NCI-H460 (cell line): ENCODE measurements at regions not wholly inside any gene's neighbourhood (a gene's known extent, or its start where the extent isn't known, plus 50 kb on each side); places are given as distances from the start of the nearest gene placed in this dataset.

Experiments used
- DNase-seq: peaks from one replicate; pipeline ENCODE4 v3.0.0-alpha.2; 2016; ENCODE audit warnings: low read depth; ENCODE audit errors: extremely low read depth

DNA sequence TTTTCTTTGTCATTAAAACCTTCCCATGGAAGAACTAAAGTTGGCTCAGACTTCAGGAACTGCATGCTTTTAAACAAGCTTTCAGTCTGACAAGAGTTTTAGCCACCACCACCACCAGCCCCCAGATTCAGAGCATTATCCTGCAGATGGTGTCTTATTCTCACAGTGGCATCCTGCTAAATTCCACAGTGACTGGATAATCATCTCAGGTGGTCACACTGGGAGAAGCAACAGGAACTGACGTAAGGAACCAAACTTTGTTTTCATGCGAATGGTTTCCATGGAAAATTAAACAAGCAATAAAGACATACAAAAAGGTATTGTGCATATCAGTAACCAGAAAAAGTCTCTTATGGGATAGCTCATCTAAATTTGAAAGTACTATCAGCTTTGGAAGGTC lies 370.7 kb downstream of the FBXW7 start:
- no peak for DNase-seq

DNA sequence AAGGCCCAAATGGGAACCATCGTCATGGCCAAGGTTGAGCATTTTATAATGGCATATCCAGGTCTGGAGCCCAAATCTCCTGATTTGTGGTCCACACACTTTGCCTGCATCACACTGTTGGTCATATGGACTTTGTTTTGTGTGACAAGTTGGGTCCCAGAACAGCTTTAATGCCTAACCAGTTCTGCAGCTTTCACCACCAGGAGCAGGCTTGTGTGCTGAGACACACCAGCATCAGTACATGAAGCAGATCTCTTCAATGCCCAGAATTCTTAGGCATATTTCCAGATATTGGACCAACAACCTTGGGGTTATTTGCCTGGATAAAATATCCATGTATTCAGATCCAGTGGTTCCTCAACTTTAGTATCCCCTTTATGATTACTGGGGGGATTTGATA lies 371.3 kb downstream of the FBXW7 start:
- no peak for DNase-seq

DNA sequence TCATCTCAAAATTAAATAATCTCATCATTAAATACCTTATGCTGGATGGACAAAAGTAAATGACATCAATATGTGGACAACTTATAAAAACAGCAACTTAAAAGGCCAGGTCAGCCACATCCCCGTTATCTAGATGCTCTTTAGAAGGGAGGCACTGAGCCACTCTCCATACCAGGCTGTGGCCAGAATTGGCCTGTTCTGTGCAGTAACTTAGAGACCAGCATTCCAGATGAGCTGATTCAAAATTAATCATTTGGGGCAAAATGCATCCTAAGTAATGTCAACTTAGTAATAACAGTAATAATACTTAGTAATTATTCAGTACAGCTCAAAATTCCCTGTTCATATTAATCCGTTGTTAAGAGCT lies 373.6 kb downstream of the FBXW7 start:
- DNase-seq: no peak

DNA sequence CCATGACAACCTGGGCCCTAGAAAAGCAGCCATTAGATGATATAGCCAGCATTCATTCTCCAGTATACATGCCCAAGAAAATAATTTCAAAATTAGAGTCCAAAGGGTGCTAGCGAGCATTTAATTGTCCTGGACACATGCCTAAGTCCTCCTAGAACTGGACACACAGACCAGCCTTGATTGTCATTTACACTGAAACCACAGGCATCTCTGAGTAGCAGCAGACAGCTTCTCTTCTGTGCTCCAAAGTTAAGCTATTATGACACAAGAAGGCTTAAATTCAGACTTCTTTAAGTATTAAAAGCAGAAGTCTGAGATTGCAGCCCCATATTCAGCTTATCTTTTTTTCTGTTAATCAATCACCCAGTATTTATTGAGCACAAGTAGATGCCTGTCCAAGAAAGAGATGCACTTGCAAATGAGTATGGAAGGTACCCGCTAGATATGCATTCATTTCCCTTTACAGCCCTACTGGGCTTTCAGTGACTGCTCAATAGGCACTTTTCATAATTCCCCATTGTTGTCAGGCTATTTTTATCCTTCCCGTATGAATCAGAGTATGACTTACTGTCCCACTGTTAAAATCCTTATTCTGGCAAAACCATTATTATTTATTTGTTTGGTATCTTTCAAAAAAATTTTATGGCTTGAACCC lies 374.1 kb downstream of the FBXW7 start:
- DNase-seq: no peak

DNA sequence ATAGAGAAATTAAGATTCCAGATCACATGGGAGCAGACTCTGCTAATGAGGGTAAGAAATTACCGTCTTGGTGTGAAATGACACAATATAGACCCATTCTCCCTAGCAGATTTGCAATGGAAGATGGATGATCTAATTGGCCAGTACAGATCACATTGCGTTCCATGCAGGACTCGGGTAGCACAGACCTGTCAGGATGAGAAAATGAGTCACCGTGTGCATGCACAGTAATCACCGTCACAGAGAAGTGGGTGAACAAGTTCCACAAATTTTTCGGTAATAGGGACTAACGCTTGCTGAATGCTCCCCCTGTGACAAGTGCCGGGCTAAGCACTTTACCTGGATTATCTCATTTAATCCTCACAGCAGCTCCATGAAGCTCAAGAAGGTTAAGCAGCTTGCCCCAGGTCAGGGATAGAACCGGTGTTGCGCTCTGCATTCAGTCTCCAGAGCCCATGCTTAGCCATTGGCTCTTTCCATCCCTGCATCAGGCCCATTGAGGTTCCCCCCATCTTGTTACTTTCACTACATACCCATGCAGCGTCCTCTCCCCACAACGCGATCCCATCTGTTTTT lies 375.6 kb downstream of the FBXW7 start:
- DNase-seq: no peak

DNA sequence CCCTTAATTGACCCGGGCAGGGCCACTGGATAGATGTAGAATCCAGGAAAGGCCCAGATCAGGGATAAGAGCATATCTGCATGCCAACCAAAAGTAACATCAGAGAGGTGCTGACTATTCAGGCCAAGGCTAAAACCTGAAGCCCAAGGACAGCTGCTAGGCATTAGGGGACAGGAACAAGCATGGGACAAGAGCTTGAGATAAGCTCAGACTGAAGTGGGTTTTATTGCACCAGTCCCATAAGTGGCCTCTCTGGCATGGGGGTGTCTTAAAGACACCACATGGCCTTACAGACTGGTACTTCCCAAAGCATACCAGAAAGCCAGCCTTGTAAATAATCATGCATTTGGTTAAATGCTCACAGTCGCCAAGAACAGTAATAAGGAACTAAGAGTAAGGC lies 376.1 kb downstream of the FBXW7 start:
- DNase-seq: no peak

DNA sequence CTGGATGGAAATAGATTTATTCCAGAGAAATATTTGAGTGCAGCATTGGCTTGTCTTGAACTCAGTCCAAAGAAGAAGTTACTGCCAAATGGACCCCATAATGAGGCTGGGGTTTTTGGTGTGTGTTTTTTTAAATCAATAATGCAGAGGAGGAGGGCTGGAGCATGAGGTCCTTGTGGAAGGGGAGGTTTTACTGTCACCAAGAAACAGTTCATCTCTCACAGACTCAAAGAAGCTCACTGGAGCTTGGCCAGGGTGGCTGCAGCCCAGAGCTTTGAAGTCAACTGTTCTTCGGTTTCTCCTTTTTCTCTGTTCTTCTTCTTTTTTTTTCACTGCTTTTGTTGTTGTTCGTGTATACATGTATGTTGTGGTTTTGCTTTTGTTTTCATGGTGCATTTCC lies 377.7 kb downstream of the FBXW7 start:
- DNase-seq: no peak

DNA sequence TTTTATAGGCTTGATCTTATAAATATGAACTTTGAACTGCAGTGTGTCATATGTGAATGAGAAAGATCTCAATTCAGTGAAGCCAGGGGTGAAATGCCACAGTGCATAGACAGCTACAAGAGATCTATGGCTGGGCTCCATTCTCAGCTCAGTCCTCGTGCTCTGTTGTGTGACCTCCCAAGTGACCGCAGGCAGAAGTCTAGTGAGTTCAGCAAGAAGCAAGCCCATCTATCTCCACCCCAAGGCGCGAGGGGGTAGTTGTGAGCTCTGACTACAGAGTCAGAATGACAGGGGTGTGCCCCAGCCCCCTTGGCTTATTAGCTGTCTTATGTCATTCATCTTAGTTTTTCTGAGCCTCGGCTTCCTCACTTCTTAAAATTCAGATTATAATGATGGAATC lies 378.3 kb downstream of the FBXW7 start:
- no peak for DNase-seq

DNA sequence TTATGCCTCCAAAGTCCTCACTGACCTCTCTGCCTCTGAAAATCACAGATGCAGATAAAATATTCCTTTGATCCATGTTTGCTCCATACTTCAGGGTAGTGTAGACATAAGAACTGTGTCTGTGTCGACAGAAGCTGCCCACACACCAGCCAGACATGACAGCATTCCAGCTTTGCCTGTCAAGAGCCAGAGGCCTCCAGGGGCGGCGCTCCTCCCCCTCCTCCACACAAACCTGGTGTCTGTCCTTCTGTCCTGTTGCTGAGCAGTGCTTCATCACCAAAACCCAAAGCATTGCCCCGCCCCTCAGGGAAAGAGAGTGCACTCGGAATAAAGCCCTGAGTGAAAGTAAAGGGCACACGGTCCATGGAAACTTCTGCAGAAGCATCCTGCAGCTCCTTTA lies 379.4 kb downstream of the FBXW7 start:
- DNase-seq: no peak

DNA sequence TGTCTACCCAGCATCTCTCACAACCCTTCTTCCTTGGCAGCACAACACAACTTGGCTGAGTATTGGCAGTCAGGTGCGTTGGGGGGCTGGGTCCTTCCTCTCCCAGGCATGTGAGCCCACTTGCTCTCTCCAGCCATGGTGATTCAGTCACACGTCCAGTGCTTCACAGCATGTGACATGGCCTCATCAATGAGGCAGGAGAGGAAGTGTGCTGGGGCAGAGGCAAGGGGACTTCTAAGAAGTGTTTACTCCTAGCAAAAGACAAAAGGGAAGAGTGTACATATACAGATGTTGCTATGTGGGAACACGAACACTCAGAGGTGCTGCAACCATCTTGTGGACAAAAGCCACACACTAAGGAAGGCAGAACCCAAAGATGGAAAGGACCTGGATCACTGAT lies 380.8 kb downstream of the FBXW7 start:
- no peak for DNase-seq

DNA sequence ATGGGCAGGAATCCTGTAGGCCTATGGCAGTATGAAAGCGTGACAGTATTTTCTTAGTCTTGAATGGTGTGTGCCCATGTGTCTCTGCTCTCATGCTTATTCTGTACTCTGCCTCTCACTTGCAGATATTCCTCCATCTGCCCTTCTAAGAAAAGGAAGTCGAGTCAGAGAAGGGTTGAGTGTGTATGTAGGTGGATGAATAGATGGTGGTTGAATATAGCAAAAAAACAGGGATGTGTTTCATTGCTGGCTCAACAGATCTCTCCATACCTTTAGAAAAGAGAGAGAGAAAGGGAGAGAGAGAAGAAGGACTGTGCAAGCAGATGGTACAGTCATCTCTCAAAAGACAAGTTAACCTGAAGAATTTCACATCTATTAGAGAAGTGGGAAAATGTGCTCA lies 381.5 kb downstream of the FBXW7 start:
- DNase-seq: no peak

DNA sequence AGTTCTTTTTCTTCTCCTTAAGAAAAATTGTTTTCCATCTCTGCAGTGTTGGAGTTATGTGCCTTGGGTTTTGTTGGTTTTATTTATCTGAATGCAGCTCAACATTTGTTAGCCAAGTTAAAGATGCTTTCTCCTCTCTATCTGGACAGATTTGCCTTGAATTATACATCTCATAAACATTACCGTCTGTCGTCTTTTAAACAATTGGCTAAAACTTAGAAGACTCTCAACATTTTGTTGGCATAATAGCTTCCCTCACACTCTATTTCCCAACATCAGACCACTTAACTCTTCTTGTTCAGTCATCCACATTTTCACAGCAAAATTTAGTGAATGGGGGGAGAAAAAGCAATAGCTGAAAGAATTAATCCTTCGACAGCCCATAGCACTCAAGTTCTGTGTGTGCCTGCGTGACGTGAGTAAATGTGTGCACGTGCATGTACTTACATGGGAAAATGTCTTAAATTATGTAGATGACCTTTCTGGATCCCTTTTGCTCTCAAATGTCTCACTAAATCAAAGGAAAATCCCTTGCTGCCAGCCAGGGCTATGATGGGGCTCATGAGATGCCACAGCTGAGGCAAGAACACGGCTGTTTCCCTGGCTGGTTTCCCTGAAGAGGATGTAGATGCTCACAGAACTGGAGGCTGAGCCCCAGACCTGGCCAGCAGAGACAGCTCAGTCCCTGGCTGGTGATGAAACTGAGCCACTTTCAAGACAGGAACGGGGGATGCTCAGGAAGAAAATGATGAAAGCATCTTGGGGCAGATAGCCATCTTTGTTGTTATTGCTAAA lies 382.2 kb downstream of the FBXW7 start:
- no peak for DNase-seq

DNA sequence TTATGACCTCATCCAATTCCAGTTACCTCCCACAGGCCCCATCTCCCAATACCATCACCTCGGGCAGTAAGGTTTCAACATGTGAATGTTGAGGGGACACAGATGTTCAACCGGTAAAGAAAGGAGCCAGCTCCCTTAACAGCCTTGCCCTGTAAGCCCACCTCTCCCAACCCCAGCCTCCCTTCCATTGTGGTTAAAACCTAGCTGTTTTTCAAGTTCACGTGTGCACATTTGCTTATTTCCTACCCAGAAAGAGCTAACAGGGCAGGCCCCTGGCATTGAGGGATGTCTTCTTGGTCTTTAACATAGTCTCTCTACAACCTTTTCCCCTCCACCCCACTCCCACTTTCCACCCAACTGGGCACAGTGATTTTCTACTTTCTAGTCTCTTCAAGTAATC lies 385.7 kb downstream of the FBXW7 start:
- DNase-seq: no peak

DNA sequence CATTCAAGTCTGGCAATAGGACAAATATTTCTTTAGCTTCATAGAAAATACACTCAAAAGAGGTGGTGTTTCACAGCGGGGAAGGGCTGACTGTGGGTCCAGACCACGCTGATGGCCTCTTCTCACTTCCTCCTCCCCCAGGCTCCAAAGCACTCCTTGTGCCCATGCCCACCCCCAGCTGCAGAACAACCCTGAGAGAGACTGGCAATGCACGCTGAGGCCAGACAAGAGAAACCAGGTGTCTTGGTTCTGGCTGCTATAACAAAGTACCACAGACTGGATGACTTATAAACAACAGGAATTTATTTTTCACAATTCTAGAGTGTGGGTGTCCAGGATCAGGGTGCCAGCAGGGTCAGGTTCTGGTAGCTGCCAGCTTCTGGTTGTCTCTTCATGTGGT lies 386.1 kb downstream of the FBXW7 start:
- DNase-seq: no peak

DNA sequence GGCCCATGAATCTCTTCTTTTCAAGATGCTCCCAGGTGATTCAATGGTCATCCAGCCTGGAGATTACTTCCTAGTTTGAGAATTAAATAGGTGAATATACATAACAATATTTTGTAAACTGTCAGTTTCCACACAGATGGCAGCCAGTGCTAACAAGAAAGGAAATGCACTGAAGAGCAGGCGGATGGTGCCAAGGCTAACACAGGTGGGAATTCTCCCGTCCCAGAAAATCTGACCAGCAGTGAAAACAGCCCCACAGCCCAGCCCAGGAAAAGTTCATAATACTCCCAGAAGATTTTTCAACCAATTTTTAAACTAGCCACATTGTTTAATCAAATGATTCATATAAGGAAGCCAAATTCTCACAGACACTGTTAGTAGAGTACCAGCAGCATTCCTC lies 387.2 kb upstream of the GATB start:
- no peak for DNase-seq

DNA sequence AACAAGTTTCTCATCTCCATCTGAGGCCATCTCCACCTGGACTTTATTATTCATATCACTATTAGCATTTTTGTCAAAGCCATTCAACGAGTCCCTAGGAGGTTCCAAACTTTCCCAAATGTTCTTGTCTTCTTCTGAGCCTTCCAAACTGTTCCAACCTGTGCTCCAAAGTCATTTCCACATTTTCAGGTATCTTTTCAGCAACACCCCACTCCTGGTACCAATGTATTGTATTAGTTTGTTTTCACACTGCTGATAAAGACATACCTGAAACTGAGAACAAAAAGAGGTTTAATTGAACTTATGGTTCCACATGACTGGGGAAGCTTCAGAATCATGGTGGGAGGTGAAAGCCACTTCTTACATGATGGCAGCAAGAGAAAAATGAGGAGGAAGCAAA lies 385.4 kb upstream of the GATB start:
- no peak for DNase-seq

DNA sequence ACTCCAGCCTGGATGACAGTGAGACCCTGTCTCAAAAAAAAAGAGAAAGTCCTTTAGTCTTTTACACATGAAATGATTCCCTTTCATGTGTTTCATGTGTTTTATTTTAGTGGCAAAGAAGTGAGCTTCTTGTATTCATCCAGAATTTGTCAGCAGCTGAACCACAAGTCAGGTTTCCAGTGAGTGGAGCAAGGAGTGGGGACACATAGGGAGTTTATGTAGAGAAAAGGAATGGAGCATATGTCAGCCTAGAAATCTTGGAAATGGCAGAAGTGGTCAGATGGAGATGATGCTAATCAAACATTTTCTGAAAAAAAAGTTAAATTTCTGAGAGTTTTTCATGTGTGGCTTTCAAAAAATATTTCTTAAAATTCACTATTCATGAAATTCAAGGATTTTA lies 383.0 kb upstream of the GATB start:
- DNase-seq: no peak

DNA sequence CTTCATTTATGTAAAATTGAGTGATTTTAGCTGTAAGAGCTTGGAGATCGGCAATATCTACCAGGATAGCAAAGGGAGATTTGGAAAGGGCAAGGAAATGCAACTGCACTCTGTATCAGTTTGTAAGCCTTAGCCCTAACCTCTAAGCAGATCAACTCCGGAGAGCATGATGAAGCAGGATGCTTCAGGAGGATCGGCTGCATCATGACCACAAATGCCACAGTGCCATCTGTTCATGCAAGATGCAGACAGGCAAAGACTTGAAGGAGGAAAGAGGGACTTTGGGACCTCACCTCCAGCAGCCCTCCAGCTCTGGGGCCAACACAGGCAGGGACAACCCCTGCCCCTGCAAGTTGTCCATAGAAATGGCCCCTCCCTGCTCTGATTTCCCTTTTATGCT lies 377.6 kb upstream of the GATB start:
- DNase-seq: no peak

DNA sequence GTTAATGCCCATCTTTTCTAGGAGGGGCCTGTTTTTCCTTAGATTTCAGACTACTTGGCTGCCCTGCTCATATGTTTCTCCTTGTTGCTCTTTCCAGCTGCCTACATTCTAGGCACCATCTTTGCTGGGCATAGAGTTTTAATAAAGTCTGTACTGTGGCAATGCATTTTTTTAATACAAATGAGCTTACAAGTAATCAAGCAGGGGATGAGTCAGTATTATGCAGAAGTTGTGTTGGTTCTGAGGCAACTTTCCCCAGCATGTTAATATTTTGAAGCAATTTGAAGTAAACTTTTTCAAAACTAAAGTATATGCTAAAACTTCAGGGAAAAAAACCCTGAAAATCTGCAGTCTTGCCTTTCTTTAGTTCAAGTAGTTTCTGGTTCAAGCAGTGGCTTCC lies 372.0 kb upstream of the GATB start:
- DNase-seq: no peak

DNA sequence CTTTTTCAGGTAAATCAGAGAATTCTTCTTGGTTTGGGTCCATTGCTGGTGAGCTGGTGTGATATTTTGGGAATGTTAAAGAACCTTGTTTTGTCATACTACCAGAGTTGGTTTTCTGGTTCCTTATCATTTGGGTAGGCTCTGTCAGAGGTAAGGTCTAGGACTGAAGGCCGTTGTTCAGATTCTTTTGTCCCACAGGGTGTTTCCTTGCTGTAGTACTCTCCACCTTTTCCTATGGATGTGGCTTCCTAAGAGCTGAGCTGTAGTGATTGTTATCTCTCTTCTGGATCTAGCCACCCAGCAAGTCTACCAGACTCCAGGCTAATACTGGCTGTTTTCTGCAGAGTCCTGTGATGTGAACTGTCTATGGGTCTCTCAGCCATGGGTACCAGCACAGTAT lies 367.5 kb upstream of the GATB start:
- DNase-seq: no peak

DNA sequence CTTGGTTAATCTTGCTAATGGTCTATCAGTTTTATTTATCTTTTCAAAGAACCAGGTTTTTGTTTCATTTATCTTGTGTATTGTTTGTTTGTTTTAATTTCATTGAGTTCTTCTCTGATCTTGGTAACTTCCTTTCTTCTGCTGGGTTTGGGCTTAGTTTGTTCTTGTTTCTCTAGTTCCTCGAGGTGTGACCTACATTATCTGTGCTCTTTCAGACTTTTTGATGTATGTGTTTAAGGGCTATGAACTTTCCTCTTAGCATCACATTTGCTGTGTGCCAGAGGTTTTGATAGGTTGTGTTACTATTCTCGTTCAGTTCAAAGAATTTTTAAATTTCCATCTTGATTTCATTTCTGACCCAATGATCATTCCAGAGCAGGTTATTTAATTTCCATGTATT lies 365.4 kb upstream of the GATB start:
- no peak for DNase-seq

DNA sequence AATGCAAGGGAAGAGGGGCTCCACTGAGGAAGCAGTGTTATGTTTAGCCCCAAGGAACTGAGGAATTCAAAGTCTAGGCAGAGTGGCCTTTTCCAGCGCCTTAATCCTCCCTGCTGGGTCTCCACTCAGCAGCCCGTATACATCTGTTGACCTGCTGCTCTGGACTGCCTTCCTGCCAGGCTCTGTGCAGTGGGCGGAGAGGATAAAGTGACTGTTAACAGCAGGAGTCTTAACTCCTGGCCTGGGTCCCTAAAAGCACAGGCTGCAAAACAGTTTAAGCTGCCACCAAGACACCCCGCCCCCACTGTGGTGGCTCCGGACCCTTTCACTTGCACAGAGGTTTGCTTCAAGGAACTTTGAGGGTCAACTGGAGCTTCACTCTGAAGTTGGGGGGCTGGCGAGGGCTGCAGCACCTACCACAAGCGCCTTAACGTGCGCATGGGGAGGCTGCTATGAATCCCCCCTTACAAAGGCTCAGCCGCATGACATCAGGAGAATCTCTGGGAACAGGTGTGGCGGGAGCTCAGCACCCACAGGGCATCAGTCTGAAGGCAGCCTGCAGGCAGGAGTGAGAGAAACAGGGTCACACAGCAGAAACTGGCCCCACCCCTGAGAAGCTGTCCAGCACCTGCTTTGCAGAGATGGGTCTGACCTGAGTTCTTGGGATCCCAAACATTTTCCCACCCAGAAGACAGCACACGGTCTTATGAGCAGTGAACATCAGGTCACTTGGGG lies 358.2 kb upstream of the GATB start:
- DNase-seq: no peak
